Pancreas (tissue), 10 donors: ENCODE measurements at regions not wholly inside any gene's neighbourhood (a gene's known extent, or its start where the extent isn't known, plus 50 kb on each side); places are given as distances from the start of the nearest gene placed in this dataset.

Source experiments
- ATAC-seq, 4 donors: fragments of 200-7000 bp; cut with Tn5 transposase; one replicate each; pipeline versions ENCODE4 v1.8.0 to v1.9.1; 2020; ENCODE audit warnings: mild to moderate bottlenecking in 4 of 4, moderate library complexity in 4 of 4
- DNase-seq, 6 donors: peaks; one replicate each; pipeline ENCODE4 v3.0.0-alpha.2; 2020
- FAIRE-seq: peaks from 2 replicates; lab custom pipeline; 2012; peaks lifted over from hg19 to GRCh38; lab: Jason Lieb, UNC
- H3K27ac ChIP-seq, 4 donors: fragments of 200-600 bp; sonication (generic); 1 replicate in 3 of 4; 2 replicates in 1 of 4; pipeline versions ENCODE4 v1.5.0 to v1.8.0; 2020
- H3K27me3 ChIP-seq, 4 donors: fragments of 200-600 bp; one replicate each; pipeline ENCODE4 v1.8.0; 2021
- H3K36me3 ChIP-seq, 3 donors: fragments of 200-600 bp; sonication (generic) in 1 of 3; one replicate each; pipeline versions ENCODE4 v1.5.0 to v1.8.0; 2020 to 2021
- H3K4me1 ChIP-seq, 3 donors: fragments of 200-600 bp; one replicate each; pipeline ENCODE4 v1.8.0; 2021
- H3K4me3 ChIP-seq, 4 donors: fragments of 200-600 bp; sonication (generic) in 2 of 4; one replicate each; pipeline versions ENCODE4 v1.5.0 to v1.8.0; 2020 to 2021
- H3K9me3 ChIP-seq, 4 donors: fragments of 200-600 bp; one replicate each; pipeline ENCODE4 v1.8.0; 2021
- WGBS, 2 donors: extraction: QIAGEN DNeasy Blood & Tissue Kit; methylation state at CpG; one replicate each; pipeline ENCODE4 v1.1.7; 2013; 5-methylcytosine and 5-hydroxymethylcytosine counted together
- intact Hi-C, 3 donors: fragments of 100-400 bp; cut with DNase I; formaldehyde crosslinking; loops; one replicate each; pipeline versions ENCODE4 v1.11.1 to v1.14.2; 2022
- TF ChIP-seq, protein P1 (sequence below), 4 donors: fragments of 200-600 bp; sonication (generic) in 3 of 4; IDR thresholded peaks; one replicate each; pipeline versions ENCODE4 v1.5.0 to v1.8.0; 2021; ENCODE audit warnings: antibody characterized with exemption in 4 of 4
- donor health status: healthy with polysubstance abuse.
- donor health status: DM: no; HTN: no; CAD: no; lungs with moderate emphysema.
- donor health status: DM: no; HTN: no; CAD: no.
- donor health status: control.
- donor health status: control.
- donor health status: Bipolar disorder and iron deficiency.
- donor health status: DM: yes; HTN: yes; CAD: no.
- donor health status: DM: no; HTN: no; CAD: no.
- donor health status: DM: no; HTN: no; CAD: no.
- donor health status: DM: yes; HTN: yes; CAD: no.

DNA sequence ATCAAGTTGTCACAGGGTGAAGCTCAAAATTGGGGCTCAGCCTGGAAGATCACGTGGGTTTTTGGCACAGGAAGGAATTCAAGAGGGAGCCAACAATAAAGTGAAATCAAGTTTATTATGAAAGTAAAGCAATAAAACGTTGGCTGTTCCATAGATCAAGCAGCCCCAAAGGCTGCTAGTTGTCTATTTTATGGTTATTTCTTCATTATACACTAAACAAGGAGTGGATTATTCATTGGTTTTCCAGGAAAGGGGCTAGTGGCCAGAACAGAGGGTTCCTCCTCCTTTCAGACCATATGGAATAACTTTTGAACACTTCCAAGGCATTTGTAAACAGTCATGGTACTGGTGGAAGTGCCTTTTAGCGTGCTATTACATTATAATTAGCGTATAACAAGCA lies 723.5 kb upstream of the ADAMTS5 start:
- WGBS, 2 donors: 62 to 79% methylated on average over 4 of the region's 4 CpGs
- H3K27me3 ChIP-seq: no peaks in the 10 kb centered on the region

GRCh38 chr21:27688773-27689172 lies 721.9 kb upstream of the ADAMTS5 start:
- no peaks in the 10 kb centered on the region for H3K36me3 ChIP-seq
- H3K9me3 ChIP-seq: no peaks in the 10 kb centered on the region
- H3K27me3 ChIP-seq: no peaks in the 10 kb centered on the region
- intact Hi-C loops: no loop called here
- TF ChIP-seq, protein P1, sequence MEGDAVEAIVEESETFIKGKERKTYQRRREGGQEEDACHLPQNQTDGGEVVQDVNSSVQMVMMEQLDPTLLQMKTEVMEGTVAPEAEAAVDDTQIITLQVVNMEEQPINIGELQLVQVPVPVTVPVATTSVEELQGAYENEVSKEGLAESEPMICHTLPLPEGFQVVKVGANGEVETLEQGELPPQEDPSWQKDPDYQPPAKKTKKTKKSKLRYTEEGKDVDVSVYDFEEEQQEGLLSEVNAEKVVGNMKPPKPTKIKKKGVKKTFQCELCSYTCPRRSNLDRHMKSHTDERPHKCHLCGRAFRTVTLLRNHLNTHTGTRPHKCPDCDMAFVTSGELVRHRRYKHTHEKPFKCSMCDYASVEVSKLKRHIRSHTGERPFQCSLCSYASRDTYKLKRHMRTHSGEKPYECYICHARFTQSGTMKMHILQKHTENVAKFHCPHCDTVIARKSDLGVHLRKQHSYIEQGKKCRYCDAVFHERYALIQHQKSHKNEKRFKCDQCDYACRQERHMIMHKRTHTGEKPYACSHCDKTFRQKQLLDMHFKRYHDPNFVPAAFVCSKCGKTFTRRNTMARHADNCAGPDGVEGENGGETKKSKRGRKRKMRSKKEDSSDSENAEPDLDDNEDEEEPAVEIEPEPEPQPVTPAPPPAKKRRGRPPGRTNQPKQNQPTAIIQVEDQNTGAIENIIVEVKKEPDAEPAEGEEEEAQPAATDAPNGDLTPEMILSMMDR (IDR thresholded peaks at IDR 0.05): no peak
- no peak overlapping the region for H3K27ac ChIP-seq
- no peak overlapping the region for H3K4me3 ChIP-seq
- DNase-seq (no peak), ATAC-seq (no peak), FAIRE-seq (no peak)
- no peaks in the 10 kb centered on the region for H3K4me1 ChIP-seq

More for the DNA sequence above, 723.5 kb upstream of the ADAMTS5 start:
- Histone ChIP-seq H3K4me3 (no peak overlapping the region), H3K27ac (no peak overlapping the region), H3K4me1 (no peaks in the 10 kb centered on the region), H3K36me3 (no peaks in the 10 kb centered on the region), H3K9me3 (no peaks in the 10 kb centered on the region)
- ATAC-seq (no peak), FAIRE-seq (no peak), DNase-seq (no peak)
- intact Hi-C loops: no loop called here
- TF ChIP-seq, protein P1 (IDR thresholded peaks at IDR 0.05): no peak

GRCh38 chr21:27683292-27683691 lies 716.4 kb upstream of the ADAMTS5 start:
- FAIRE-seq: no peak
- DNase-seq: no peak
- ATAC-seq: no peak
- H3K9me3 ChIP-seq: no peaks in the 10 kb centered on the region
- H3K4me3 ChIP-seq: no peak overlapping the region
- 92 to 98% methylated on average over 2 of the region's 2 CpGs for WGBS, 2 donors
- TF ChIP-seq, protein P1 (IDR thresholded peaks at IDR 0.05): no peak
- no peaks in the 10 kb centered on the region for H3K27me3 ChIP-seq
- no peak overlapping the region for H3K27ac ChIP-seq
- intact Hi-C loops: no loop called here
- H3K4me1 ChIP-seq: no peaks in the 10 kb centered on the region
- H3K36me3 ChIP-seq: no peaks in the 10 kb centered on the region

DNA sequence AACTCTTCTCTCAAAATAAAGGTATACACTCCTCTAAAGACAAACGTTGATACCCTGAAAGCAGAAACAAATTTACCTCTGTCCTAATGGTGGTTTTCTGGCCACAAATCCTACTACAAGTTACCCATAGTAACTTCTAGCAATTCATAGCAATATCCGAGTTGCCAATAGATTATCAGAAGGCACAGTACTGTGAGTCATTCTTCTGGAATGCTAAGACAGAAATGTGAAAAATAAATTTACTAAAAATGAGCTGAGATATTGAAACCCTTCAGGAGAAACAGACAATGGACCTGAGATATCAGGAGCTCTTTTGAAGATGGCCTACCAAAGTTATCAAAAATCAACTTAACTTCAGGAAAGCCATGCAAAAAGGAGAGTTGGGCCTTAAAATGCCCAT lies 715.0 kb upstream of the ADAMTS5 start:
- Histone ChIP-seq H3K4me3 (no peak overlapping the region), H3K36me3 (no peaks in the 10 kb centered on the region), H3K4me1 (no peaks in the 10 kb centered on the region), H3K27me3 (peaks cover 0 to 4% (median 0%) of the 10 kb centered on the region in 4 donors), H3K27ac (no peak overlapping the region), H3K9me3 (no peaks in the 10 kb centered on the region)
- FAIRE-seq (no peak), ATAC-seq (peak in 1 of 4 donors; percentile 47), DNase-seq (no peak)
- 29 to 35% methylated on average over 2 of the region's 2 CpGs for WGBS, 2 donors
- intact Hi-C loops: no loop called here
- TF ChIP-seq, protein P1 (IDR thresholded peaks at IDR 0.05): no peak

GRCh38 chr21:27681038-27681437 lies 714.1 kb upstream of the ADAMTS5 start:
- H3K4me1 ChIP-seq: no peaks in the 10 kb centered on the region
- DNase-seq: no peak
- peaks cover 0 to 5% (median 0%) of the 10 kb centered on the region in 4 donors for H3K27me3 ChIP-seq
- TF ChIP-seq, protein P1 (IDR thresholded peaks at IDR 0.05): no peak
- H3K9me3 ChIP-seq: no peaks in the 10 kb centered on the region
- no peak for FAIRE-seq
- ATAC-seq: no peak
- no peak overlapping the region for H3K27ac ChIP-seq
- intact Hi-C loops: no loop called here
- no peak overlapping the region for H3K4me3 ChIP-seq
- H3K36me3 ChIP-seq: no peaks in the 10 kb centered on the region
